NCI-H526 (cell line): ENCODE measurements at regions not wholly inside any gene's neighbourhood (a gene's known extent, or its start where the extent isn't known, plus 50 kb on each side); places are given as distances from the start of the nearest gene placed in this dataset.

Experiments used
- DNase-seq, 2 experiments: peaks; one replicate each; lab custom pipeline; 2025; lab: John Stamatoyannopoulos, UW

GRCh38 chr20:39574061-39574460, 611.9 kb downstream of the DHX35 start:
- DNase-seq: no peak

GRCh38 chr20:39571171-39571570, 609.0 kb downstream of the DHX35 start:
- DNase-seq: no peak

- DNase-seq: no peak
Observed at GRCh38 chr20:39568109-39568508, 606.0 kb downstream of the DHX35 start.

GRCh38 chr20:39563349-39563748, 601.2 kb downstream of the DHX35 start:
- DNase-seq: no peak

GRCh38 chr20:39554341-39554740, 592.2 kb downstream of the DHX35 start:
- DNase-seq: no peak

- DNase-seq: no peak
Observed at GRCh38 chr20:39553120-39553519, 591.0 kb downstream of the DHX35 start.

- DNase-seq: no peak
Observed at GRCh38 chr20:39549733-39550132, 587.6 kb downstream of the DHX35 start.

- no peak for DNase-seq
Observed at GRCh38 chr20:39547546-39548408, 585.6 kb downstream of the DHX35 start.

- DNase-seq: no peak
Observed at GRCh38 chr20:39541136-39541803, 579.1 kb downstream of the DHX35 start.

- DNase-seq: no peak
Observed at GRCh38 chr20:39538317-39538716, 576.2 kb downstream of the DHX35 start.

- no peak for DNase-seq
Observed at GRCh38 chr20:39535301-39535700, 573.2 kb downstream of the DHX35 start.

- no peak for DNase-seq
Observed at GRCh38 chr20:39534846-39535245, 572.7 kb downstream of the DHX35 start.

GRCh38 chr20:39533858-39534257, 571.7 kb downstream of the DHX35 start:
- DNase-seq: no peak

GRCh38 chr20:39532205-39532604, 570.1 kb downstream of the DHX35 start:
- DNase-seq: no peak

- DNase-seq: no peak
Observed at GRCh38 chr20:39528436-39528835, 566.3 kb downstream of the DHX35 start.

GRCh38 chr20:39524371-39524911, 562.3 kb downstream of the DHX35 start:
- no peak for DNase-seq

- DNase-seq: no peak
Observed at GRCh38 chr20:39523405-39523804, 561.3 kb downstream of the DHX35 start.

GRCh38 chr20:39518654-39519053, 556.5 kb downstream of the DHX35 start:
- DNase-seq: no peak

GRCh38 chr20:39516964-39517363, 554.8 kb downstream of the DHX35 start:
- no peak for DNase-seq

- DNase-seq: no peak
Observed at GRCh38 chr20:39504710-39505094, 542.6 kb downstream of the DHX35 start.

GRCh38 chr20:39503902-39504709, 542.0 kb downstream of the DHX35 start:
- DNase-seq: no peak

GRCh38 chr20:39492223-39492797, 530.2 kb downstream of the DHX35 start:
- no peak for DNase-seq
